ENCODE measurements at regions not wholly inside any gene's neighbourhood (a gene's known extent, or its start where the extent isn't known, plus 50 kb on each side); places are given as distances from the start of the nearest gene placed in this dataset.

- TF ChIP-seq POLR2A (IDR thresholded peaks at IDR 0.05) (no peak), CTCF (IDR thresholded peaks at IDR 0.05) (no peak)
These were observed 71.3 kb upstream of the ARMC3 start for GRCh38 chr10:22856444-22857074.
